IPS-15b (cell line): ENCODE measurements at regions not wholly inside any gene's neighbourhood (a gene's known extent, or its start where the extent isn't known, plus 50 kb on each side); places are given as distances from the start of the nearest gene placed in this dataset.

Source experiments
- H3K27me3 ChIP-seq: one replicate; pipeline ENCODE4 v1.6.1; 2013; ENCODE audit warnings: low read length; ENCODE audit not compliant: control insufficient read depth, insufficient read depth
- H3K36me3 ChIP-seq: one replicate; pipeline ENCODE4 v1.6.1; 2013; ENCODE audit warnings: low read length; ENCODE audit not compliant: control insufficient read depth, insufficient read depth
- H3K4me1 ChIP-seq: one replicate; pipeline ENCODE4 v1.6.1; 2013; ENCODE audit warnings: mild to moderate bottlenecking, low read length; ENCODE audit not compliant: control insufficient read depth, insufficient read depth
- H3K4me3 ChIP-seq: one replicate; pipeline ENCODE4 v1.5.1; 2013; ENCODE audit warnings: low read depth, low read length
- H3K9ac ChIP-seq: one replicate; pipeline ENCODE4 v1.6.1; 2013; ENCODE audit warnings: low read depth, mild to moderate bottlenecking, low read length
- H3K9me3 ChIP-seq: one replicate; pipeline ENCODE4 v1.6.1; 2013; ENCODE audit warnings: mild to moderate bottlenecking, low read length; ENCODE audit not compliant: control insufficient read depth, insufficient read depth

GRCh38 chr2:142725386-142725785, 152.1 kb upstream of the KYNU start:
- no peaks in the 10 kb centered on the region for H3K27me3 ChIP-seq
- H3K4me3 ChIP-seq = no peak overlapping the region
- peaks cover 14% of the 10 kb centered on the region for H3K4me1 ChIP-seq
- H3K36me3 ChIP-seq = no peaks in the 10 kb centered on the region
- peaks cover 12% of the 10 kb centered on the region for H3K9me3 ChIP-seq
- H3K9ac ChIP-seq = no peak overlapping the region

- H3K4me1 ChIP-seq = peaks cover 14% of the 10 kb centered on the region
- H3K9me3 ChIP-seq = peaks cover 12% of the 10 kb centered on the region
- H3K4me3 ChIP-seq = no peak overlapping the region
- H3K36me3 ChIP-seq = no peaks in the 10 kb centered on the region
- H3K27me3 ChIP-seq = no peaks in the 10 kb centered on the region
- H3K9ac ChIP-seq = no peak overlapping the region
These were observed 152.6 kb upstream of the KYNU start for GRCh38 chr2:142724713-142725349.

- Histone ChIP-seq H3K9me3 (peaks cover 12% of the 10 kb centered on the region), H3K9ac (no peak overlapping the region), H3K27me3 (no peaks in the 10 kb centered on the region)
These were observed 153.3 kb upstream of the KYNU start for GRCh38 chr2:142724186-142724585.

GRCh38 chr2:142723236-142723635, 154.2 kb upstream of the KYNU start:
- Histone ChIP-seq H3K9me3 (peaks cover 9% of the 10 kb centered on the region), H3K4me1 (peaks cover 14% of the 10 kb centered on the region), H3K36me3 (no peaks in the 10 kb centered on the region), H3K27me3 (no peaks in the 10 kb centered on the region), H3K9ac (no peak overlapping the region), H3K4me3 (no peak overlapping the region)

More at GRCh38 chr2:142724186-142724585, 153.3 kb upstream of the KYNU start:
- peaks cover 14% of the 10 kb centered on the region for H3K4me1 ChIP-seq
- no peaks in the 10 kb centered on the region for H3K36me3 ChIP-seq
- no peak overlapping the region for H3K4me3 ChIP-seq

GRCh38 chr2:142722569-142722968, 154.9 kb upstream of the KYNU start:
- Histone ChIP-seq H3K4me3 (no peak overlapping the region), H3K27me3 (no peaks in the 10 kb centered on the region), H3K9ac (no peak overlapping the region), H3K4me1 (peaks cover 15% of the 10 kb centered on the region), H3K9me3 (peaks cover 3% of the 10 kb centered on the region), H3K36me3 (no peaks in the 10 kb centered on the region)

- no peaks in the 10 kb centered on the region for H3K9me3 ChIP-seq
- H3K4me3 ChIP-seq = no peak overlapping the region
- H3K36me3 ChIP-seq = no peaks in the 10 kb centered on the region
- H3K4me1 ChIP-seq = peaks cover 20% of the 10 kb centered on the region
- H3K27me3 ChIP-seq = no peaks in the 10 kb centered on the region
- no peak overlapping the region for H3K9ac ChIP-seq
These were observed 155.4 kb upstream of the KYNU start for GRCh38 chr2:142722086-142722485.

GRCh38 chr2:142721015-142721414, 156.4 kb upstream of the KYNU start:
- H3K36me3 ChIP-seq = no peaks in the 10 kb centered on the region
- no peaks in the 10 kb centered on the region for H3K9me3 ChIP-seq
- no peak overlapping the region for H3K9ac ChIP-seq
- peaks cover 27% of the 10 kb centered on the region for H3K4me1 ChIP-seq
- no peak overlapping the region for H3K4me3 ChIP-seq
- no peaks in the 10 kb centered on the region for H3K27me3 ChIP-seq

GRCh38 chr2:142718576-142719155, 158.8 kb upstream of the KYNU start:
- Histone ChIP-seq H3K9ac (no peak overlapping the region), H3K9me3 (no peaks in the 10 kb centered on the region), H3K36me3 (no peaks in the 10 kb centered on the region), H3K27me3 (no peaks in the 10 kb centered on the region), H3K4me3 (no peak overlapping the region), H3K4me1 (peaks cover 27% of the 10 kb centered on the region)

- H3K36me3 ChIP-seq = no peaks in the 10 kb centered on the region
- no peak overlapping the region for H3K4me3 ChIP-seq
- peaks cover 22% of the 10 kb centered on the region for H3K4me1 ChIP-seq
- H3K9ac ChIP-seq = no peak overlapping the region
- no peaks in the 10 kb centered on the region for H3K9me3 ChIP-seq
- H3K27me3 ChIP-seq = no peaks in the 10 kb centered on the region
These were observed 160.8 kb upstream of the KYNU start for GRCh38 chr2:142716463-142717242.

- Histone ChIP-seq H3K4me3 (no peak overlapping the region), H3K36me3 (no peaks in the 10 kb centered on the region), H3K4me1 (peaks cover 14% of the 10 kb centered on the region), H3K27me3 (no peaks in the 10 kb centered on the region), H3K9ac (no peak overlapping the region), H3K9me3 (no peaks in the 10 kb centered on the region)
These were observed 162.9 kb upstream of the KYNU start for GRCh38 chr2:142714600-142714999.

- H3K4me1 ChIP-seq = peaks cover 3% of the 10 kb centered on the region
- H3K36me3 ChIP-seq = no peaks in the 10 kb centered on the region
- no peak overlapping the region for H3K9ac ChIP-seq
- no peaks in the 10 kb centered on the region for H3K27me3 ChIP-seq
- H3K9me3 ChIP-seq = no peaks in the 10 kb centered on the region
- H3K4me3 ChIP-seq = no peak overlapping the region
These were observed 167.1 kb upstream of the KYNU start for GRCh38 chr2:142710336-142710735.

GRCh38 chr2:142707318-142707717, 170.1 kb upstream of the KYNU start:
- Histone ChIP-seq H3K4me3 (no peak overlapping the region), H3K9ac (no peak overlapping the region), H3K4me1 (peaks cover 3% of the 10 kb centered on the region), H3K9me3 (no peaks in the 10 kb centered on the region), H3K27me3 (no peaks in the 10 kb centered on the region), H3K36me3 (no peaks in the 10 kb centered on the region)
